NCI-H2196 (cell line): ENCODE measurements at regions not wholly inside any gene's neighbourhood (a gene's known extent, or its start where the extent isn't known, plus 50 kb on each side); places are given as distances from the start of the nearest gene placed in this dataset.

Experiments used
- DNase-seq: peaks from one replicate; lab custom pipeline; 2025; ENCODE audit not compliant: unreplicated experiment; lab: John Stamatoyannopoulos, UW

- no peak for DNase-seq
Measured at GRCh38 chr1:79603843-79604242, 597.3 kb upstream of the ADGRL4 start.

- no peak for DNase-seq
Measured at GRCh38 chr1:79599257-79599656, 592.7 kb upstream of the ADGRL4 start.

GRCh38 chr1:79595931-79596330, 589.4 kb upstream of the ADGRL4 start:
- DNase-seq: no peak

- DNase-seq: no peak
Measured at GRCh38 chr1:79594121-79594698, 587.7 kb upstream of the ADGRL4 start.

GRCh38 chr1:79592707-79593106, 586.2 kb upstream of the ADGRL4 start:
- DNase-seq: no peak

- DNase-seq: no peak
Measured at GRCh38 chr1:79588719-79589118, 582.2 kb upstream of the ADGRL4 start.

- no peak for DNase-seq
Measured at GRCh38 chr1:79587229-79587628, 580.7 kb upstream of the ADGRL4 start.

- no peak for DNase-seq
Measured at GRCh38 chr1:79585801-79586200, 579.3 kb upstream of the ADGRL4 start.

GRCh38 chr1:79575424-79575823, 568.9 kb upstream of the ADGRL4 start:
- no peak for DNase-seq

GRCh38 chr1:79568411-79568810, 561.9 kb upstream of the ADGRL4 start:
- no peak for DNase-seq

- DNase-seq: no peak
Measured at GRCh38 chr1:79561521-79561978, 555.0 kb upstream of the ADGRL4 start.

GRCh38 chr1:79556189-79556588, 549.7 kb upstream of the ADGRL4 start:
- no peak for DNase-seq

GRCh38 chr1:79554688-79555087, 548.2 kb upstream of the ADGRL4 start:
- DNase-seq: no peak

- no peak for DNase-seq
Measured at GRCh38 chr1:79551321-79551720, 544.8 kb upstream of the ADGRL4 start.

GRCh38 chr1:79550402-79550801, 543.9 kb upstream of the ADGRL4 start:
- DNase-seq: no peak

GRCh38 chr1:79549201-79549600, 542.7 kb upstream of the ADGRL4 start:
- DNase-seq: no peak

GRCh38 chr1:79547514-79547913, 541.0 kb upstream of the ADGRL4 start:
- no peak for DNase-seq

GRCh38 chr1:79543394-79543793, 536.9 kb upstream of the ADGRL4 start:
- DNase-seq: no peak

- DNase-seq: no peak
Measured at GRCh38 chr1:79539001-79539400, 532.5 kb upstream of the ADGRL4 start.

- DNase-seq: no peak
Measured at GRCh38 chr1:79532555-79532954, 526.0 kb upstream of the ADGRL4 start.

- no peak for DNase-seq
Measured at GRCh38 chr1:79531790-79532189, 525.3 kb upstream of the ADGRL4 start.

- no peak for DNase-seq
Measured at GRCh38 chr1:79530476-79530875, 523.9 kb upstream of the ADGRL4 start.

GRCh38 chr1:79530055-79530454, 523.5 kb upstream of the ADGRL4 start:
- no peak for DNase-seq
